CD8-positive, alpha-beta memory T cell (primary cell): ENCODE measurements at regions not wholly inside any gene's neighbourhood (a gene's known extent, or its start where the extent isn't known, plus 50 kb on each side); places are given as distances from the start of the nearest gene placed in this dataset.

Source experiments
- CTCF ChIA-PET: fragments of 350-600 bp; sonication (Branson Sonifier 250); formaldehyde crosslinking; loops from one replicate; lab custom pipeline; 2021; ENCODE audit warnings: antibody characterized with exemption; lab: Charles Lee
- POLR2A ChIA-PET: fragments of 350-600 bp; sonication (Branson Sonifier 250); formaldehyde crosslinking; loops from one replicate; lab custom pipeline; 2021; ENCODE audit warnings: antibody characterized with exemption; lab: Charles Lee
- DNase-seq, 5 donors: peaks; one replicate each; pipeline versions ENCODE4 v3.0.0 to v3.0.0-alpha.2; 2020 to 2022; ENCODE audit warnings: mixed read lengths in 1 of 5
- H3K27ac ChIP-seq: one replicate; pipeline ENCODE4 v1.7.0; 2013; ENCODE audit warnings: low read depth, mild to moderate bottlenecking, low read length, moderate library complexity
- H3K27me3 ChIP-seq: 2 replicates; pipeline ENCODE4 v1.7.0; 2013; ENCODE audit warnings: low read length, mild to moderate bottlenecking; ENCODE audit not compliant: insufficient read depth, poor library complexity, severe bottlenecking
- H3K36me3 ChIP-seq: 2 replicates; pipeline ENCODE4 v1.7.0; 2013; ENCODE audit warnings: mild to moderate bottlenecking, low read length, moderate library complexity; ENCODE audit not compliant: insufficient read depth
- H3K4me1 ChIP-seq: 2 replicates; pipeline ENCODE4 v1.7.0; 2013; ENCODE audit warnings: mild to moderate bottlenecking, low read length, moderate library complexity; ENCODE audit not compliant: insufficient read depth
- H3K4me3 ChIP-seq: 2 replicates; pipeline ENCODE4 v1.7.0; 2013; ENCODE audit warnings: mild to moderate bottlenecking, low read length
- H3K9me3 ChIP-seq: 2 replicates; pipeline ENCODE4 v1.7.0; 2013; ENCODE audit warnings: mild to moderate bottlenecking, low read length
- H3K27ac Mint-ChIP-seq, 8 donors: one replicate each; pipeline ENCODE4 v1.8.0; 2020 to 2021; ENCODE audit warnings: mixed read lengths in 8 of 8, mild to moderate bottlenecking in 6 of 8, inconsistent platforms in 3 of 8, moderate library complexity in 3 of 8
- H3K27me3 Mint-ChIP-seq, 2 donors: one replicate each; pipeline ENCODE4 v1.8.0; 2020 to 2021; ENCODE audit warnings: mixed read lengths in 2 of 2, mild to moderate bottlenecking in 1 of 2, moderate library complexity in 1 of 2
- H3K36me3 Mint-ChIP-seq, 3 donors: one replicate each; pipeline ENCODE4 v1.8.0; 2020 to 2021; ENCODE audit warnings: mixed read lengths in 3 of 3, inconsistent platforms in 1 of 3, mild to moderate bottlenecking in 1 of 3
- H3K4me1 Mint-ChIP-seq, 3 donors: one replicate each; pipeline ENCODE4 v1.8.0; 2020 to 2021; ENCODE audit warnings: mixed read lengths in 3 of 3, inconsistent platforms in 1 of 3, mild to moderate bottlenecking in 1 of 3
- H3K4me3 Mint-ChIP-seq, 7 donors: one replicate each; pipeline ENCODE4 v1.8.0; 2020 to 2021; ENCODE audit warnings: mixed read lengths in 7 of 7, mild to moderate bottlenecking in 6 of 7, moderate library complexity in 4 of 7, inconsistent platforms in 2 of 7
- H3K9me3 Mint-ChIP-seq, 5 donors: one replicate each; pipeline ENCODE4 v1.8.0; 2020 to 2022; ENCODE audit warnings: mixed read lengths in 5 of 5, mild to moderate bottlenecking in 3 of 5, moderate library complexity in 2 of 5, inconsistent platforms in 1 of 5

GRCh38 chr5:74064911-74065310 lies 438.9 kb downstream of the ARHGEF28 start:
- CTCF ChIA-PET: interaction anchor here (0.8 kb wide), 1 partner anchor 12 kb away, joined by 3 read pairs; no protein-coding TSS in a partner anchor
- no peak overlapping the region for H3K27ac Mint-ChIP-seq
- POLR2A ChIA-PET: no interaction called here
- Histone ChIP-seq H3K36me3 (no peaks in the 10 kb centered on the region), H3K27ac (no peak overlapping the region), H3K27me3 (no peaks in the 10 kb centered on the region), H3K4me1 (no peaks in the 10 kb centered on the region), H3K9me3 (no peaks in the 10 kb centered on the region), H3K4me3 (no peak overlapping the region)
- H3K27me3 Mint-ChIP-seq: peaks cover 0 to 1% of the 10 kb centered on the region in 2 donors
- no peaks in the 10 kb centered on the region for H3K9me3 Mint-ChIP-seq
- no peaks in the 10 kb centered on the region for H3K36me3 Mint-ChIP-seq
- no peak for DNase-seq
- H3K4me1 Mint-ChIP-seq: no peaks in the 10 kb centered on the region
- H3K4me3 Mint-ChIP-seq: no peak overlapping the region

GRCh38 chr5:74064225-74064624 lies 438.2 kb downstream of the ARHGEF28 start:
- POLR2A ChIA-PET: no interaction called here
- Histone ChIP-seq H3K4me3 (no peak overlapping the region), H3K4me1 (no peaks in the 10 kb centered on the region), H3K9me3 (no peaks in the 10 kb centered on the region), H3K27ac (no peak overlapping the region), H3K36me3 (no peaks in the 10 kb centered on the region), H3K27me3 (no peaks in the 10 kb centered on the region)
- Mint-ChIP-seq H3K4me3 (no peak overlapping the region), H3K9me3 (no peaks in the 10 kb centered on the region), H3K4me1 (no peaks in the 10 kb centered on the region), H3K36me3 (no peaks in the 10 kb centered on the region), H3K27ac (no peak overlapping the region), H3K27me3 (peaks cover 0 to 1% of the 10 kb centered on the region in 2 donors)
- no peak for DNase-seq
- CTCF ChIA-PET: interaction anchor here (0.8 kb wide), 1 partner anchor 11 kb away, joined by 3 read pairs; no protein-coding TSS in a partner anchor

- Mint-ChIP-seq H3K4me1 (no peaks in the 10 kb centered on the region), H3K36me3 (no peaks in the 10 kb centered on the region), H3K27me3 (peaks cover 0 to 1% of the 10 kb centered on the region in 2 donors), H3K9me3 (no peaks in the 10 kb centered on the region), H3K27ac (no peak overlapping the region), H3K4me3 (no peak overlapping the region)
- Histone ChIP-seq H3K27ac (no peak overlapping the region), H3K27me3 (no peaks in the 10 kb centered on the region), H3K36me3 (no peaks in the 10 kb centered on the region), H3K4me3 (no peak overlapping the region), H3K9me3 (no peaks in the 10 kb centered on the region), H3K4me1 (no peaks in the 10 kb centered on the region)
- CTCF ChIA-PET: no interaction called here
- POLR2A ChIA-PET: no interaction called here
- no peak for DNase-seq
These were observed 437.8 kb downstream of the ARHGEF28 start for GRCh38 chr5:74063821-74064220.

- Mint-ChIP-seq H3K4me3 (no peak overlapping the region), H3K9me3 (no peaks in the 10 kb centered on the region), H3K4me1 (no peaks in the 10 kb centered on the region), H3K36me3 (no peaks in the 10 kb centered on the region), H3K27ac (no peak overlapping the region), H3K27me3 (peaks cover under 1 to 1% of the 10 kb centered on the region in 2 donors)
- H3K9me3 ChIP-seq: no peaks in the 10 kb centered on the region
- H3K27me3 ChIP-seq: no peaks in the 10 kb centered on the region
- no peak overlapping the region for H3K4me3 ChIP-seq
- H3K27ac ChIP-seq: no peak overlapping the region
- DNase-seq: no peak
- no peaks in the 10 kb centered on the region for H3K4me1 ChIP-seq
- no peaks in the 10 kb centered on the region for H3K36me3 ChIP-seq
- POLR2A ChIA-PET: no interaction called here
- CTCF ChIA-PET: no interaction called here
These were observed 437.4 kb downstream of the ARHGEF28 start for GRCh38 chr5:74063346-74063745.

GRCh38 chr5:74061292-74061691 lies 435.3 kb downstream of the ARHGEF28 start:
- no peaks in the 10 kb centered on the region for H3K9me3 ChIP-seq

GRCh38 chr5:74059706-74060105 lies 433.7 kb downstream of the ARHGEF28 start:
- no peaks in the 10 kb centered on the region for H3K9me3 Mint-ChIP-seq
- no peaks in the 10 kb centered on the region for H3K36me3 ChIP-seq
- H3K4me1 ChIP-seq: no peaks in the 10 kb centered on the region
- no peak overlapping the region for H3K4me3 Mint-ChIP-seq
- H3K27me3 ChIP-seq: no peaks in the 10 kb centered on the region
- H3K9me3 ChIP-seq: no peaks in the 10 kb centered on the region
- no peak overlapping the region for H3K4me3 ChIP-seq
- no peaks in the 10 kb centered on the region for H3K36me3 Mint-ChIP-seq
- DNase-seq: no peak
- no peak overlapping the region for H3K27ac ChIP-seq
- no peak overlapping the region for H3K27ac Mint-ChIP-seq
- ChIA-PET POLR2A (no interaction called here), CTCF (no interaction called here)
- peaks cover 6 to 15% of the 10 kb centered on the region in 2 donors for H3K27me3 Mint-ChIP-seq
- H3K4me1 Mint-ChIP-seq: no peaks in the 10 kb centered on the region

More at GRCh38 chr5:74061292-74061691, 435.3 kb downstream of the ARHGEF28 start:
- H3K4me1 ChIP-seq: no peaks in the 10 kb centered on the region
- no peak overlapping the region for H3K4me3 ChIP-seq
- no peaks in the 10 kb centered on the region for H3K36me3 ChIP-seq
- CTCF ChIA-PET: no interaction called here
- H3K27ac ChIP-seq: no peak overlapping the region
- no peaks in the 10 kb centered on the region for H3K27me3 ChIP-seq
- DNase-seq: no peak
- no peak overlapping the region for H3K27ac Mint-ChIP-seq
- H3K4me3 Mint-ChIP-seq: no peak overlapping the region
- H3K27me3 Mint-ChIP-seq: peaks cover 4 to 8% of the 10 kb centered on the region in 2 donors
- POLR2A ChIA-PET: no interaction called here
- H3K4me1 Mint-ChIP-seq: no peaks in the 10 kb centered on the region
- H3K9me3 Mint-ChIP-seq: no peaks in the 10 kb centered on the region
- no peaks in the 10 kb centered on the region for H3K36me3 Mint-ChIP-seq

DNA sequence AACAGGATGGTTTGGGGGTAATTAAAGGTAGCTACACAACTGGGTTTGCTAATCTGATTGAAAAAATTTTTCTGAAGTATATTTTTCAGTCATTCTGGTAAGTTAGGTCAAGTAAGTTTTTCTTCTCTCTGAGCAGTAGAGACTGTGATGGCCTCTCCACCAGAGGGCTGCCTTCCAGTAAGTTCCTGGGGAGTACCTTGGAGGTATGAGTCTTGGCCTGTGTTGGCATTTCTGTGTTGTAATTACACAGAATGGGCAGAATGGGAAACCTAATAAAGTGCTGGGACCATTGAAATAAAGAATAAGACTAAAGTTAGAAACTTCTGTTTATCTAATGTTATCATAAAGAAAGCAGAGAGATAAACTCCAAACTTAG lies 430.8 kb downstream of the ARHGEF28 start:
- Histone ChIP-seq H3K4me1 (no peaks in the 10 kb centered on the region), H3K36me3 (no peaks in the 10 kb centered on the region), H3K9me3 (no peaks in the 10 kb centered on the region), H3K27ac (no peak overlapping the region), H3K4me3 (no peak overlapping the region), H3K27me3 (no peaks in the 10 kb centered on the region)
- POLR2A ChIA-PET: no interaction called here
- no peaks in the 10 kb centered on the region for H3K9me3 Mint-ChIP-seq
- H3K27ac Mint-ChIP-seq: no peak overlapping the region
- H3K27me3 Mint-ChIP-seq: peaks cover 10 to 21% of the 10 kb centered on the region in 2 donors
- no peak overlapping the region for H3K4me3 Mint-ChIP-seq
- H3K36me3 Mint-ChIP-seq: no peaks in the 10 kb centered on the region
- CTCF ChIA-PET: no interaction called here
- no peak for DNase-seq
- H3K4me1 Mint-ChIP-seq: no peaks in the 10 kb centered on the region

DNA sequence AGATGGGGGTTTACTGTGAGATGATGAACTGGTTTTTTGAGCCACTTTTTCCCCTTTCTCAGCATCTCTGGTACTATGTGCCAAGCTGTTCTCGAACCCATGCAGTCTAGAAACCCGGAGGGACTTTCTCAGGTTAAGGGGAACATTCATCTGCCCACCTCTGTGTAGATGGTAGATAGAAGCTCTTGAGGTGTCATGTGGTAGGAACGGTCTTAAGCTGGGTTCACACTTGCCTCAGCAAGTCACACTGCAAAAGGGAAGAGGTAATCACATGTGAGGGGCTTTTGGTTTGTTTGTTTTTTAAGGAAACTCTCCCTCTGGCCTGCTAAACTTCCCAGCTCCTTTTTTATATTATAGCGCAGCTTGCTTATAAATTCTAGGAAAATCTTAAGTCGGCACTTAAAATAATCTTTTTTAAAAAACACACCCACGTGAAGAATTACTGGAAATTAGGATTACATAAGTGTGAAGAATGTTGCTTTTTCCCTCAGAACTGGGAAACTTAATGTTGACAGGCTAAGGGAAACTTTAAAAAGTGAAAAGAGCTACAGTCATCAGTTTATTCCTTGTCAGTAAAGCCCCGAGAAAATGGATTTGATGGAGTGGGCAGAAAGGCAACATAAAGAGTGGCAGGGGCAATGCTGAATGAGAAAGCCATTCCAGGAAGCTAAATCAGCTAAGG lies 430.3 kb downstream of the ARHGEF28 start:
- Histone ChIP-seq H3K9me3 (no peaks in the 10 kb centered on the region), H3K27me3 (no peaks in the 10 kb centered on the region), H3K4me3 (no peak overlapping the region), H3K27ac (no peak overlapping the region), H3K36me3 (no peaks in the 10 kb centered on the region), H3K4me1 (no peaks in the 10 kb centered on the region)
- DNase-seq: no peak
- Mint-ChIP-seq H3K27me3 (peaks cover 10 to 21% of the 10 kb centered on the region in 2 donors), H3K4me1 (no peaks in the 10 kb centered on the region), H3K36me3 (no peaks in the 10 kb centered on the region), H3K27ac (no peak overlapping the region), H3K9me3 (no peaks in the 10 kb centered on the region), H3K4me3 (no peak overlapping the region)
- CTCF ChIA-PET: no interaction called here
- POLR2A ChIA-PET: no interaction called here
